ENCODE measurements at regions not wholly inside any gene's neighbourhood (a gene's known extent, or its start where the extent isn't known, plus 50 kb on each side); places are given as distances from the start of the nearest gene placed in this dataset.
"Not testable (repeated sequence)": the region's sequence is repeated elsewhere in the genome, so short reads cannot be mapped to it uniquely, and the experiment has no call there.

DNA sequence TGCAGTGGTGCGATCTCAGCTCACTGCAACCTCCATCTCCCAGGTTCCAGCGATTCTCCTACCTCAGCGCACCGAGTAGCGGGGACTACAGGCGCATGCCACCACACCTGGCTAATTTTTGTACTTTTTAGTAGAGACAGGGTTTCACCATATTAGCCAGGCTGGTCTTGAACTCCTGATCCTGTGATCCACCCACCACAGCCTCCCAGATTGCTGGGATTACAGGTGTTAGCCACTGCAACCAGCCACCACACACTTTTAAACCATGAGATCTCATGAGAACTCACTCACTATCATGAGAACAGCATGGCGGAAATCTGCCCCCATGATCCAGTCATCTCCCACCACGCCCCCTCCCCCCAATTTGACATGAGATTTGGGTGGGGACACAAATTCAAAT, 636.9 kb downstream of the MCTP2 start:
- not testable (repeated sequence) for FAIRE-seq; DNase-seq (ENCODE audit: low spot score in 2 of 2)

DNA sequence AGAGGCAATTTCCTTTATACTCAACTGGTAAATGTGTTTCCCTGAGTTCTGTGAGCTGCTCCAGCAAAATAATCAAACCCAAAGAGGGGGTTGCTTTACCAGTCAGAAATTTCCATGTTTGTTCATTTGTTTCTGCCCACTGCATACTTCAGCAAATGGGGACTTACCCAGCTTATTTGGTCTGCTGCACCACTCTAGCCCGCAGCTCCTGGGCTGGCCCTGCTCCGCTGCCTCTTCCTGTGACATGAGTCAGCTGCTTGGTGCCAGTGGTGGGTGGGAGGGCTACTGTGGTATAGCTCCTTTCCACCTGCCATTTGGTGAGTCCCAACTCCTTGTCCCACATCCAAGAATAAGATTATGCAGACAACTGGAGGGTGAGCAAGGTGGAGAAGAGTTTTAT, 644.2 kb downstream of the MCTP2 start:
- DNase-seq (ENCODE audit: low spot score in 2 of 2) (no peak), FAIRE-seq (no peak)

DNA sequence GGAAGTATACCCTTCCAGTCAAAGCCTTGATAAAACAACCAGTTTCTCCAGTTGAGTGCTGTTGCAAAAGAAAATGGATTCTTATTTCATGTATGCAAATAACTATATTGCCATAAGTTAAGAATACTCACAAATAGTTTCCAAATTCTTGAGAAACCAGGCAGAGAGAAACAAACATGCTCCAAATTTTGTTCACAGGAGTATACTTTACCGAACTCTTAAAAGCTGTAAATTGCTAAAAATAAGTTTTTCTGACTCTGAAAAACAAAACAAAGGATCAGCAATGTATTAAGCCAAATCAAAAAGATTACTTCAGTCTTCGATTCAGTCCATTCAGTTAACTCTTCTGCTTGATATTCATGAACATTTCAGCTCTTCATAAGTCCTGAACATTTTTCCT, 646.5 kb downstream of the MCTP2 start:
- DNase-seq (ENCODE audit: low spot score in 2 of 2) (no peak), FAIRE-seq (no peak)

DNA sequence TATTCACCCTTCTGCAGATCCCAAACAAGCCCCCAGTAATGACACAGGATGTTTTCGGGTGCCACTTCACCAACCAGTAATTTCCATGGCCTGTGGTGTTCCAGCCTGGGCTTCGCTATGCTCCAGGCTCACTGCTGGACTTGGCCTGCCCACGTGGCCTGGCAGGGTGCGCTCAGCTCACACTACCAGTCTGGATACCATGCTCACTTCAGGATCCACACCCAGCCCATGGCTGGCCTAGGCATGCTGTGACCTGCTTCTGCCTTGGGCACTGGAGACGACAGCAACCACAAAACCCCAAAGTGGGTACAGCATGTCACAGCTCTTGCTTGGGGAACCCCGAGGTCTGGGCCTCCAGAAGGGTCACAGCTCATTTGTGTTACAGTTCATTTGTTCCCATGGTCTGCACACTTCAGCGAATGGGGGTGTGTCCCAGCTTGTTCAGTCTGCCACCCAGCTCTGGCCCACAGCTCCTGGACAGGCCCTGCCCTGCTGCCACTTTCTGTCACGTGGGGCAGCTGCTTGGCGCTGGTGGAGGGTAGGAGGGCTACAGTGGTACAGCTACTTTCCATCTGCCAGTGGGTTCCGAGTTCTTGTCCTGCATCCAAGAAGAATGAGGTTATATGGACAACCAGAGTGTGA, 650.8 kb downstream of the MCTP2 start:
- FAIRE-seq (no peak), DNase-seq (ENCODE audit: low spot score in 2 of 2) (no peak)

DNA sequence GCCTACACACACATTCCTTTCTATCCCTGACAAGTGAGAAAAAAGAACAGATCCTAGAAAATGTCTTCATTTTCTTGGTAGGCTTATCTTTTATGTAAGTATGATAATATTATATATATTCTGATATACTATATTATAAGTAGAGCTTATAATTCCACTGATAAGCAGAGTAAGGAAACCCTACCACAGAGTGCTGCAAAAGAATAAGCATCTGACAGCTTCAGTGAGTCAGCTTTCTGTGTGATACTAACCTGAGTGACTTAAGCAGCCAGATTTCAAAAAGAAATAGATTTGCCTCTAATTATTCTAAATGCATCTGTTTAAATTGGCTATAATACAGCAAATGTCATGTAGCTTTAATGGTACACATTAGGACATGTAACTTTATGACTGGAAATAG, 656.0 kb downstream of the MCTP2 start:
- no peak for DNase-seq (ENCODE audit: low spot score in 2 of 2)

DNA sequence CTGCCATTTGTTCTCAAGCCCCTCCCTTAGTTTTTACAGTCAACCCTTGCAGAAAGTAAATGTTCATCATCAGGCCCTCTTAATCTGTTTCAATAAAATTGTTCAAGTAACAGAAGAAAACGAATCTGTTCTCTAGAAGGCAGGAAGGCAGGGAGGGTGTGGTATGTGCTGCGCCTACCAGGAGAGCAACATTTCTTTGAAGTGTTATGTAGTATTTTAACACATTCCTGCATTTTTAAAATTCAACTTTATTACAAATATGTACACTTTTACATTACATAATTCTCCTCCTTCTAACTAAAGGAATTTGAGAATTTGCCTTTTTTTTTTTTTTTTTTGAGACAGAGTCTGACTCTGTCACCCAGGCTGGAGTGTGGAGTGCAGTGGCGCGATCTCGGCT, 657.8 kb downstream of the MCTP2 start:
- DNase-seq (ENCODE audit: low spot score in 2 of 2), result no peak
- no peak for FAIRE-seq

More for the DNA sequence above, 656.0 kb downstream of the MCTP2 start:
- no peak for FAIRE-seq

DNA sequence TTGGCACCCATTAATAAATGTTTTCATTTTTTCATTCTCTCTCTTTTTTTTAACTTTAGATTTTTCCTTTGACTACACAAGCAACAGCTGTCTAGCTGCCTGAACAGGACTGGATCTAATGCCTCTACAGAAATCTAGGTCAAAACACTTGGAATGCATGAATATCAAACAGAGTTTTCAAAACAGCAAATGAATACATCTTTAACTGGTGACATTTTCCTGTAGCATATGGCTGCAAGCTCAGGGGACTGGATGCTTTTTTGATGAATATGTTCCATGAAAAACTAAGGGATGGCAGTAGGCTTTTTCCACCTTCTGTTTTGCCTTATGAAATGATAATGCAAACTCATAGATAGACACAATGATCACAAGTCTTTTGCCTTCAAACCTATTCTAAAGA, 661.7 kb downstream of the MCTP2 start:
- FAIRE-seq, result no peak

DNA sequence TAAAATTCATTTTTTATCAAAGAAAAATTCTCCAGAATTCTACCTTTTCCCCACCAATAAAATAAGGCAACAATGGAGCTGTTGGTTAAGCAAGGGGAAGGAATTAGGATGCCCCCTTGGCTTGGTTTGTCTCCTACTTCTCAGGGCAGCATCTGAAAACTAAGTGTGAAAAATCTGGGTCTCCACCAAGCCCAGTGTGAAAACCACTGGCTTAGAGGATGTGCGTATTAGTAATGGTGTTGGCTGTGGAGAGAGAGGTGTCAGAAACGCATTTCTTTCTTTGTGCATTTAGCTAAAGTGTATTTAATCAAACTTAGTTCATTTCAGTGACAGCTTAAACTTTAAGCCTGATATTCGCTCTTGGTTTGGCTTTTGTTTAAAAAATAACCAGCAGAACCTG, 662.7 kb downstream of the MCTP2 start:
- no peak for DNase-seq (ENCODE audit: low spot score in 2 of 2)
- no peak for FAIRE-seq

More for the DNA sequence above, 661.7 kb downstream of the MCTP2 start:
- DNase-seq (ENCODE audit: low spot score in 2 of 2), result no peak

DNA sequence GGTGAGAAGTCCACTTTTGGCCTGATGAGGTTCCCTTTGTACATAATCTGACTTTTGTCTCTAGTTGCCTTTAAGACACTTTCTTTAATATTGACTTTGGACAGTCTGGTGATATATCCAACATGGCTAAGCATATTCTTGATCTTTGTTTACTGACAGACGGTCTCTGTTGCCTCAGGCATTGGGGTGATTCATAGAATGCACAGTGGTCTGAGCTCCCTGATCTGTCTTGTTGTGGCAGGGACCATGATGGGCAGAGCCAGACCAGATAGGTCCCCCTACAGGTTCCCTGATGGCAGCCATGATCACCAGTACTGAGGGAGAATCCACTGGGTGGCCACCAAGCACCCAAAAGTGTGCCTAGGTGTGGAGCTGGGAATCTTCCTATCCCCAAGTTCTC, 678.1 kb downstream of the MCTP2 start:
- DNase-seq (ENCODE audit: low spot score in 2 of 2) (no peak), FAIRE-seq (no peak)

DNA sequence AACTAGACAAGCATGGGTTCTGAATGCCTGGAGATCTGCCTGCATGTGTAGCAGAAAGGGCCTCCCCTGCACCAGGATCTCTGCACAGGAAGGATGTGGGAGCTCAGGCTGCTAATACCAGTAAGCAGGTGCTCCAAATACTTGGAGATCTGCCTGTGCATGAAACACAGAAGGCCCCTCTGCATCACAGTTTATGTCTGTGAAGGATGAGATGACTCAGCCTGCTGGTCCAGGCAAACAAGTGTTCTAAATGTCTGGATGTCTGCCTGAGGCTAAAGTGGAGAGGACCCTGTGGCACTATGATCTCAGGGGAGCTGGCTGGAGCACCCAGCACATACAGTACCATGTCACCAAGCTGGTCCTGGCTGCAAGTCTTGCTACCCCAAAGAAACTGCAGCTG, 678.8 kb downstream of the MCTP2 start:
- FAIRE-seq (no peak), DNase-seq (ENCODE audit: low spot score in 2 of 2) (no peak)

DNA sequence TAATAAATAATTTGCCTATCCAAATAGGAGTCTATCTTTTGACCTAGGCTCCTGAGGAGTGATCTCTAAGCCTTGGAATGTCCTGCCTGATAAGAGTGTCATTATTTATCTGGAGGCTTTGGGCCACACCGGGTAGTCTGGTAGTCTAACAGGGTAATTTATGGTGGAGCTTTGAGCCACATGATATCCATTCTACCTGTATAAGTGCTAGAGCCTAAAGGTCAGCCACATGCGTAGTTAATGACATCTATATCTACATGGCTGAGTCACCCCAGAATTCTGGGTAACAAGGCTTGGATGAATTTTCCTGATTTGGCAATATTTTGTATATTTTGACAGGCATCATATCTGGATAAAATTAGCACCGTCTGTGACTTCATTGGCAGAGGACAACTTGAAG, 681.4 kb downstream of the MCTP2 start:
- no peak for FAIRE-seq
- no peak for DNase-seq (ENCODE audit: low spot score in 2 of 2)

DNA sequence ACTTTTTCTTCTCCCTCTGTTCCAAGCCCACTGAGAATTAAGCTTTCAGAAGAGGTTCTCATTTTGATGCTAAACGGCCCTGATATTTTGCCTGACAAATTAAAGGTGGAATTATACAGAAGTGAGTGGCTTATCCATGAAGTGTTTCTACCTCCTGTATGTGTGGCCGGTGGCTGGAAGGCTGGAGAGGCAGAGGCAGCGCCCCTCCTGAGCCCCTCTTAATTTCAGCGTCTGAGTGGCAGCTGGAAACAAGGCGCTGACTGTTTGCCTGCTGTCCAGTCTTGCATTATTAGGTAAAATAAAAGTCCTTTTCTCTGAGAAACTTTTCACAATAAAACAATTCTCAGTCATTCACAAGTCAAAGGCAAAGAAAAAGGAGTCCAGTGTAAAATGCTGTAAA, 685.7 kb downstream of the MCTP2 start:
- DNase-seq (ENCODE audit: low spot score in 2 of 2) (no peak), FAIRE-seq (no peak)

DNA sequence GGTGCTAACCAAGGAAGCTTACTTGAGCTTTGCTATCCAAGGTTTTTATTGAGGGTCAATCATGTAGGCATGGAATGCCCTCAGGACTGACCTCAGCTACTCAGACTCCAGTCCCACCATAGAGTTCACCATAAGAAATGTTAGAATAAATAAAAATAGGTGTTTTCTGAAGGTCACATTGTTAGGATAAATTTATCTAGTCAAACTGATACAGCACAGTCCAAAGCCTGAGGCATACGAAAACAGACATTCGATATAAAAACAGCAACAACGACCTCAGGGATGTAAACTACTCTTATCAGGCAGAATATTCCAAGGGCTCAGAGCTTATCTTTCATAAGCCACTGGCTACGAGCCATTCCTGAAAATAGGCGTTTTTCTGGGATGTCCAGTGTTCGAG, 690.6 kb downstream of the MCTP2 start:
- DNase-seq (ENCODE audit: low spot score in 2 of 2) (no peak), FAIRE-seq (no peak)

DNA sequence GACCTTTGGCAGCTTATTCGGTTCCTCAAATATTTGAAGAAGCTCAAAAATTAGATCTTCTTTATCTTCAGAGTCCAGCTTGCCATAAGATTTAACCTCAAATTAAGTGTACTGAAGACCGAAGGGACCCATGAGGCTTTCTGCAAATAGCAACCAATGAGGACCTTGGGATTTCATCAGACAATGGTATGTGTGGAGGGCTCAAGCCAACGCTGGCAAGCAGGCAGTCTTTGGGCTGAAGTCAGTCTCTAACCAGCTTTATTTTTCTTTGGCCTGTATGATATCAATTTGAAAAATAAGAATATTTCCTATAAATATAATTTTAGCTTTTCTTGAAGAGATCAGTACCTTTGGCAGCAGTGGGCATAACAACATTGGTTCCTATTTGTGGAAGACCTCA, 692.7 kb downstream of the MCTP2 start:
- FAIRE-seq (no peak), DNase-seq (ENCODE audit: low spot score in 2 of 2) (no peak)

DNA sequence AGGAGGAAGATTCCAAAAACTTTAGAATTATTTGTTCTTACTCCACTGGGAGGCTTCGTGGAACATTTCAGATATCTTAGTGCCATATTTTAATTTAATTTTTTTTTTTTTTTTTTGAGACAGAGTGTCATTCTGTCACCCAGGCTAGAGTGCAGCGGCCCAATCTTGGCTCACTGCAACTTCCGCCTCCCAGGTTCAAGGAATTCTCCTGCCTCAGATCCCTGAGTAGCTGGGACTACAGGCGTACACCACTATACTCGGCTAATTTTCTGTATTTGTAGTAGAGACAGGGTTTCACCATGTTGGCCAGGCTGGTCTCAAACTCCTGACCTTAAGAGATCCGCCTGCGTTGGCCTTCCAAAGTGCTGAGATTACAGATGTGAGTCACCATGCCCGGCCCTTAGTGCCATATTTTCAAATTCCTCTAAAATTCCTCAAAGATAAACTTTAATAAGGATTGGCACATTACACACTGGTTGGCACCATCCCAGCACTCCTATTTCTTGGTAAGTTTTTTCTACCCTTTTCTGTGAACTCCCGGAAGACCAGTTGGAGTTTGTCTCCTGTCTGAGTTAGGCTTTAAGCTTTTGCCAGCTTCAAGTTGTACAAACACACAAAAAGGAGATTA, 693.7 kb downstream of the MCTP2 start:
- no peak for DNase-seq (ENCODE audit: low spot score in 2 of 2)
- no peak for FAIRE-seq

DNA sequence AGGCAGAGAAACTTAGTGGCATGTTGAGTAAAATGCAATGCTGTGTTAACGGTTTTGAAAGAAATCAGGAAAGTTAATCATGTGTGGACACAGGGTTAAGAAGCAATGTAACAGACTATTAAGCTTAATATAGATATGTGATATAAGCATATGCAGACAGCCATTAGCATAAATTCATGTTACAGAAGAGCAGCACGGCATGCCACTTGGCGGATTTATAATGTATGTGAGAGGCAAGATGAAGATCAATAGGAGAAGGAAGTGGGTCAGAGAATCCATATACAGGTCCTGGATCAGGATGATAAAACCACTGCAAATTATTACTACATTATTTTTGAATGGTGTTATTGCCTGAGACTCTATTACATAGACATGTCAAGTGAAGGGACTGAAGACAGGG, 694.3 kb downstream of the MCTP2 start:
- DNase-seq (ENCODE audit: low spot score in 2 of 2) (no peak), FAIRE-seq (no peak)

DNA sequence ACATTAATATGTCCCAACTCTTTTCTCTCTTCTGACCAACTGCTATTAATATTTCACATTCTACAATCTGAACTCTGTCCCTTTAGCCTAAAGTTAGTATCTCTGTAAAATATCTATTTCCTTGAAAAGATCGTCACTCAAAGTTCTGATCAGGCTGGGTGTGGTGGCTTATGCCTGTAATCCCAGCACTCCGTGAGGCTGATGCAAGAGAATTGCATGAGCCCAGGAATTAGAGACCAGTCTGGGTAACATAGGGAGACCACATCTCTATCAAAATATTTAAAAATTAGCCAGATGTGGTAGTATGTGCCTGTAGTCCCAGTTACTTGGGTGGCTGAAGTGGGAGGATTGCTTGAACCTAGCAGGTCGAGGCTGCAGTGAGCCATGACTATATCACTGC, 695.6 kb downstream of the MCTP2 start:
- FAIRE-seq, result no peak
- DNase-seq (ENCODE audit: low spot score in 2 of 2), result no peak

DNA sequence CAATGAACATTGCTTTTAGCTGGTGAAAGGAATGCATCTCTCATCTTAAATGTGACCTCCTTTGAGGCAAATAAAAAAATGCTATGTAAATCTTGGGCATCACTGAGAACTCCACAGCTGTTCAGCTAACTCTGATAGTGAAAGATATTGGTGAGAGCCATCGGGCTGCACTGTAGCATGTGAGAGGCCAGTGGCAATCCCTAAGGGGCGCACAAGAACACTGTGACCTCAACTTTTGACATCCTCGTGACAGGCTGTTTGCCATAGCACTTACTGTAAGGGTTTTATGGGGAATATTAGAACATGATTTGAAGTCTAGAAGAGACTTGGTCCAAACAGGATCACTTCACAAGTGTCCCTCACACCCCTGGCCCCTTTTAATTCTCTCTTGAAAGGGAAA, 697.9 kb downstream of the MCTP2 start:
- DNase-seq (ENCODE audit: low spot score in 2 of 2) (no peak), FAIRE-seq (no peak)

DNA sequence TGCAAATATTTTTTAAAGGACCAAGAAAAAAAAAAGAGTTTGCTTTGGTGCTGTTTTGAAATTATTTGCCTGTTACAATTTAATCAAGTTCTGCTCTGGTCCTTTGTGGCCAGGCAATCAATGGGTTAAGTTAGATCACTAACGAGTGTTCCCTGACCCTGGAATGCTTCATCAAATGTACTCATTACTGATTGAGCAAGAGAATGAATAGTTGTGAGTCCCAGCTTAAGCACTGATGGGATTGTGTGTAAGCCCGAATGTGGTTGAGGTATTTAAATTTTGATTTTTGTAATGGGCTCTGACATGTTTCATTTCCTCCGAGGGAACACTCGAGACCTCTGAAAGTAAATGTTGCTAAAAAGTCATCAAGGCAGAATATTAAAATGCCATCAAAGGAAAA, 699.1 kb downstream of the MCTP2 start:
- FAIRE-seq (no peak), DNase-seq (ENCODE audit: low spot score in 2 of 2) (no peak)

DNA sequence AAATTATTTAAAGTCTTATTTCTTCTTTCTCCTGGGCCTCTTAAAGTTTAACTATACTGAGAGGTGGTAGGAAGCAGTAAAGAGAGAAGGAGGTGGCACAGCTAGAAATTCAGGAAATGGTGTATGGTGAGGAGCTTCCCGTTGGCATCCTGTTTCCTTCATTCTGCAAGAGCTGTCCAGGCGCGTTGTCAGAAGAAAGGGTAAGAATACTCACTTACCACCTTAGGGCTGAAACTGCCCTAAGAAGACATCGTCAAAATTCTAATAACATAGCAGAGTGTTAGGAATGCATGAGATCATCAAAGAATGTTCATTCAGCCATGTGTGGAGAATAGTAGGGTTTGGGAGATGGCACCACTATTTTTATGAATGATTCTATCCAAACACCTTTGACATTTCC, 699.6 kb downstream of the MCTP2 start:
- FAIRE-seq (no peak), DNase-seq (ENCODE audit: low spot score in 2 of 2) (no peak)

DNA sequence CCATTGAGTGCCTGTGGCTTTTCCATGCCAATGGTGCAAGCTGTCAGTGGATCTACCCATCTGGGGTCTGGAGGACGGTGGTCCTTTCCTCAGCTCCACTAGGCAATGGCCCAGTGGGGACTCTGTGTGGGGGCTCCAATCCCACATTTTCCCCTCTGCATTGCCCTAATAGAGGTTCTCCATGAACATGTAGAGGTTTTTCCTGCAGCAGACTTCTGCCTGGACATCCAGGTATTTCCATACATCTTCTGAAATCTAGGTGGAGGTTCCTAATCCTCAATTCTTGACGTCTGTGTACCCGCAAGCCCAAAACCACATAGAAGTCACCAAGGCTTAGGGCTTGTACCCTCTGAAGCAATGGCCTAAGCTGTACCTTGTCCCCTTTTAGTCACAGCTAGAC, 703.1 kb downstream of the MCTP2 start:
- DNase-seq (ENCODE audit: low spot score in 2 of 2) (no peak), FAIRE-seq (no peak)

DNA sequence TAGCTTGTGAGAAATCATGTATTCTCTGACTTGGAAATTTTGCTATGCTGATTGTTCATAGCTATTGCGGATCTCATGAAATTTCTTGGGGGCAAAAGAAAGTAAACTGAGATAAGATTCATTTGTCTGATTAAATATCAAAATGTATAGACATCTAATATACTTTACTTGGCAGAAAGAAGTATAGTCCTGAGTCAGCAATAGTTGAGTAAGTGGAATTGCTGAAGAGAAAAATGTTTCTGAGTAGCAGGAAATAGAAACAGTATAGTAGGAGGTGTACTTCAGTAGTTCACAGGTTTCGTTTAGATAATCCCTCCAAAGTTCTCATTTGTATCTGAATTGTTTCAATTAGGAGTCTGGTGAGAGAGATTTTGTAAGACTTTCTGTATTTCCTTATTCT, 705.9 kb downstream of the MCTP2 start:
- FAIRE-seq, result no peak
- DNase-seq (ENCODE audit: low spot score in 2 of 2), result no peak

DNA sequence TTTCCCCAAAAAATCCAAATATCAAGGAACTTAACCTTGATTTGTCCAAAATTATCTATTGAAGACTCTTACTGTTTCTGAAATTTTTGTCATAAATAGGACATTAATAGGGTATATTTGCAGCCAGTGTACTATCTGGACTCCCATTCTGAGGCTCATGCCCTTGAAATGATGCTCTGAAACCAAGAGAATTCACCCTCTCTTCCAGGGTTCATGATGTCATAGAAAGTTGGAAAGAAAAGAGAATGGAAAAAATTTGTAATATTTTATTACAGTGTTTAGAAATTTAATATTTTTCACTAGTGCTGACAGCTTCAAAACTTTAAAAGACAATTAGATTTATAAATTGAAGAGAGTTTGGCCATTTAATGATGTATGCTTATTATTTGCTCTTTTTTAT, 712.5 kb downstream of the MCTP2 start:
- FAIRE-seq, result no peak
- DNase-seq (ENCODE audit: low spot score in 2 of 2), result no peak
